ENCODE measurements at regions not wholly inside any gene's neighbourhood (a gene's known extent, or its start where the extent isn't known, plus 50 kb on each side); places are given as distances from the start of the nearest gene placed in this dataset.

- Mint-ChIP-seq H3K36me3 (peaks cover 17% of the 10 kb centered on the region), H3K4me1 (no peaks in the 10 kb centered on the region), H3K9me3 (peaks cover 30% of the 10 kb centered on the region), H3K27me3 (ENCODE audit: low read depth) (no peaks in the 10 kb centered on the region), H3K27ac (no peak overlapping the region), H3K4me3 (no peak overlapping the region)
- no peak for TF ChIP-seq PRDM15 (CRISPR knock-in tag; IDR thresholded peaks at IDR 0.05)
- DNase-seq (ENCODE audit: low spot score) (no peak), ATAC-seq (no peak)
- ChIA-PET CTCF (no interaction called here), POLR2A (no interaction called here)
Observed at GRCh38 chr10:20726381-20726780, 170.7 kb downstream of the NEBL start.

GRCh38 chr10:20714979-20715378 lies 182.1 kb downstream of the NEBL start:
- Mint-ChIP-seq H3K27ac (no peak overlapping the region), H3K4me3 (no peak overlapping the region), H3K27me3 (ENCODE audit: low read depth) (peaks cover 21% of the 10 kb centered on the region), H3K4me1 (peaks cover 16% of the 10 kb centered on the region), H3K36me3 (no peaks in the 10 kb centered on the region), H3K9me3 (peaks cover 2% of the 10 kb centered on the region; the same call in 1 of the 2 replicates)
- ChIA-PET POLR2A (no interaction called here), CTCF (interaction anchor here (0.6 kb wide), 1 partner anchor 52 kb away, joined by 3 read pairs; no protein-coding TSS in a partner anchor)
- no peak for DNase-seq (ENCODE audit: low spot score)
- no peak for ATAC-seq
- no peak for TF ChIP-seq ESRRA (CRISPR knock-in tag; IDR thresholded peaks at IDR 0.05; ENCODE audit: borderline replicate concordance)
- no peak for TF ChIP-seq ZNF396 (CRISPR knock-in tag; IDR thresholded peaks at IDR 0.05; ENCODE audit: borderline replicate concordance)
- no peak for TF ChIP-seq GRHL2 (CRISPR knock-in tag; IDR thresholded peaks at IDR 0.05; ENCODE audit: insufficient replicate concordance, severe bottlenecking)
- TF ChIP-seq ZNF121 (CRISPR knock-in tag; IDR thresholded peaks at IDR 0.05) = no peak
- no peak for TF ChIP-seq ZNF317 (CRISPR knock-in tag; IDR thresholded peaks at IDR 0.05; ENCODE audit: borderline replicate concordance, low read depth)
- TF ChIP-seq EMX1 (CRISPR knock-in tag; IDR thresholded peaks at IDR 0.05) = no peak
- TF ChIP-seq CREB1 (CRISPR knock-in tag; IDR thresholded peaks at IDR 0.05) = no peak
- TF ChIP-seq HMGXB4 (CRISPR knock-in tag; IDR thresholded peaks at IDR 0.05) = no peak
- TF ChIP-seq MAX (CRISPR knock-in tag; IDR thresholded peaks at IDR 0.05) = no peak

GRCh38 chr10:20714518-20714917 lies 182.6 kb downstream of the NEBL start:
- Mint-ChIP-seq H3K27ac (no peak overlapping the region), H3K36me3 (no peaks in the 10 kb centered on the region), H3K9me3 (no peaks in the 10 kb centered on the region), H3K4me3 (no peak overlapping the region), H3K27me3 (ENCODE audit: low read depth) (peaks cover 25% of the 10 kb centered on the region), H3K4me1 (peaks cover 16% of the 10 kb centered on the region)
- CTCF ChIA-PET = interaction anchor here (0.6 kb wide), 1 partner anchor 52 kb away, joined by 3 read pairs; no protein-coding TSS in a partner anchor
- DNase-seq (ENCODE audit: low spot score) = no peak
- no peak for ATAC-seq
- POLR2A ChIA-PET = no interaction called here
- TF ChIP-seq CTCF (IDR thresholded peaks at IDR 0.05) = no peak
- TF ChIP-seq GABPB1 (CRISPR knock-in tag; IDR thresholded peaks at IDR 0.05) = no peak
- no peak for TF ChIP-seq ARID4B (CRISPR knock-in tag; IDR thresholded peaks at IDR 0.05; ENCODE audit: borderline replicate concordance)
- no peak for TF ChIP-seq JAZF1 (CRISPR knock-in tag; IDR thresholded peaks at IDR 0.05)
- no peak for TF ChIP-seq KAT7 (CRISPR knock-in tag; IDR thresholded peaks at IDR 0.05; ENCODE audit: borderline replicate concordance)
- no peak for TF ChIP-seq NR2C2 (CRISPR knock-in tag; IDR thresholded peaks at IDR 0.05)
- no peak for TF ChIP-seq ZNF232 (CRISPR knock-in tag; IDR thresholded peaks at IDR 0.05)
- TF ChIP-seq PRDM15 (CRISPR knock-in tag; IDR thresholded peaks at IDR 0.05) = no peak
- no peak for TF ChIP-seq ZNF121 (CRISPR knock-in tag; IDR thresholded peaks at IDR 0.05)

All from WTC11 (cell line).